HG02973 (cell line): ENCODE measurements at regions not wholly inside any gene's neighbourhood (a gene's known extent, or its start where the extent isn't known, plus 50 kb on each side); places are given as distances from the start of the nearest gene placed in this dataset.
"Not testable (repeated sequence)": the region's sequence is repeated elsewhere in the genome, so short reads cannot be mapped to it uniquely, and the experiment has no call there.

Source experiments
- ATAC-seq: cut with Tn5 transposase; IDR thresholded peaks from one replicate; pipeline ENCODE4 v1.9.1; 2021; ENCODE audit warnings: moderate library complexity; ENCODE audit not compliant: unreplicated experiment

GRCh38 chr21:10402461-10402860 lies 118.9 kb upstream of the TPTE start:
- ATAC-seq, result not testable (repeated sequence)

GRCh38 chr21:10405331-10405730 lies 116.1 kb upstream of the TPTE start:
- not testable (repeated sequence) for ATAC-seq

GRCh38 chr21:10409786-10410185 lies 111.6 kb upstream of the TPTE start:
- ATAC-seq, result not testable (repeated sequence)

- not testable (repeated sequence) for ATAC-seq
Observed at GRCh38 chr21:10410354-10410929, 110.9 kb upstream of the TPTE start.

- ATAC-seq, result not testable (repeated sequence)
Observed at GRCh38 chr21:10411776-10412526, 109.4 kb upstream of the TPTE start.

GRCh38 chr21:10412928-10413246 lies 108.5 kb upstream of the TPTE start:
- not testable (repeated sequence) for ATAC-seq

GRCh38 chr21:10413247-10414120 lies 107.9 kb upstream of the TPTE start:
- ATAC-seq, result not testable (repeated sequence)

- ATAC-seq, result not testable (repeated sequence)
Observed at GRCh38 chr21:10414121-10414924, 107.1 kb upstream of the TPTE start.

- not testable (repeated sequence) for ATAC-seq
Observed at GRCh38 chr21:10414925-10415254, 106.5 kb upstream of the TPTE start.

- not testable (repeated sequence) for ATAC-seq
Observed at GRCh38 chr21:10415456-10415855, 105.9 kb upstream of the TPTE start.

- not testable (repeated sequence) for ATAC-seq
Observed at GRCh38 chr21:10415859-10416258, 105.5 kb upstream of the TPTE start.

- ATAC-seq, result not testable (repeated sequence)
Observed at GRCh38 chr21:10416691-10417447, 104.5 kb upstream of the TPTE start.

- ATAC-seq, result not testable (repeated sequence)
Observed at GRCh38 chr21:10417551-10418002, 103.8 kb upstream of the TPTE start.

GRCh38 chr21:10418250-10419048 lies 102.9 kb upstream of the TPTE start:
- not testable (repeated sequence) for ATAC-seq

GRCh38 chr21:10421199-10421598 lies 100.2 kb upstream of the TPTE start:
- not testable (repeated sequence) for ATAC-seq

- not testable (repeated sequence) for ATAC-seq
Observed at GRCh38 chr21:10421601-10422000, 99.8 kb upstream of the TPTE start.

GRCh38 chr21:10424097-10424886 lies 97.1 kb upstream of the TPTE start:
- ATAC-seq, result not testable (repeated sequence)

GRCh38 chr21:10424887-10425145 lies 96.6 kb upstream of the TPTE start:
- ATAC-seq, result not testable (repeated sequence)

GRCh38 chr21:10425856-10426255 lies 95.5 kb upstream of the TPTE start:
- ATAC-seq, result no peak
